ENCODE measurements at regions not wholly inside any gene's neighbourhood (a gene's known extent, or its start where the extent isn't known, plus 50 kb on each side); places are given as distances from the start of the nearest gene placed in this dataset.

DNA sequence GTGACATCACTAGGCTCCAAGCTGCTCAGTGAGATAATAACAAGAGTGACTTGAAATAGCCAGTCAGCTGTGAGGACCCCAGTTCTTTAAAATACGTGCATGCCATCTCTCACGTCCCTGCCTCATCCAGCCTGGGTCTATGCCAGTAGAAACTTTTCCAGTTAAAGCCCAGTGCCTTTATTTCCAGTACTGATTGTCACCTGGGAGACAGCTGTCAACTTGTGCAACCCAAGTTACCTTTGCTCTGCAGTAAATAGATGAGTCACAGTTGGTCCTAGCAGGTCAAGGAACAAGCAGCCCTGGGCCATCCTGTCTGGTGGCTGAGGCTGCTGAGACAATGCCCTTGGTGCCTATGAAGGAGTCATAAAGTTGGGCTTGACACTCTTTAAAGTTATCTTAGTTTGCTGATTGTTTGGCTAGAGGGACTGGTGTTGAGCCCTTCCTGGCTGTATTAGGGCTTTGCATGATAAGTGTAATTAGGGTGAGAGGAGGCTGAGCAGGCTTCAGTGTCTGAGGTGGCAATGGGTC is 228.7 kb downstream of the LACC1 start:
- Histone ChIP-seq H3K27ac (no peak overlapping the region), H3K27me3 (replicated peaks; ENCODE audit: insufficient read depth) (no peaks in the 10 kb centered on the region), H3K9me3 (no peaks in the 10 kb centered on the region), H3K4me1 (ENCODE audit: control insufficient read depth in 1 of 2, low read depth in 2 of 2) (peaks cover 10 to 74% of the 10 kb centered on the region in 2 donors), H3K36me3 (no peaks in the 10 kb centered on the region), H3K4me3 (no peak overlapping the region)
- TF ChIP-seq, protein P1, sequence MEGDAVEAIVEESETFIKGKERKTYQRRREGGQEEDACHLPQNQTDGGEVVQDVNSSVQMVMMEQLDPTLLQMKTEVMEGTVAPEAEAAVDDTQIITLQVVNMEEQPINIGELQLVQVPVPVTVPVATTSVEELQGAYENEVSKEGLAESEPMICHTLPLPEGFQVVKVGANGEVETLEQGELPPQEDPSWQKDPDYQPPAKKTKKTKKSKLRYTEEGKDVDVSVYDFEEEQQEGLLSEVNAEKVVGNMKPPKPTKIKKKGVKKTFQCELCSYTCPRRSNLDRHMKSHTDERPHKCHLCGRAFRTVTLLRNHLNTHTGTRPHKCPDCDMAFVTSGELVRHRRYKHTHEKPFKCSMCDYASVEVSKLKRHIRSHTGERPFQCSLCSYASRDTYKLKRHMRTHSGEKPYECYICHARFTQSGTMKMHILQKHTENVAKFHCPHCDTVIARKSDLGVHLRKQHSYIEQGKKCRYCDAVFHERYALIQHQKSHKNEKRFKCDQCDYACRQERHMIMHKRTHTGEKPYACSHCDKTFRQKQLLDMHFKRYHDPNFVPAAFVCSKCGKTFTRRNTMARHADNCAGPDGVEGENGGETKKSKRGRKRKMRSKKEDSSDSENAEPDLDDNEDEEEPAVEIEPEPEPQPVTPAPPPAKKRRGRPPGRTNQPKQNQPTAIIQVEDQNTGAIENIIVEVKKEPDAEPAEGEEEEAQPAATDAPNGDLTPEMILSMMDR (IDR thresholded peaks at IDR 0.05): no peak
- DNase-seq (ENCODE audit: low spot score) (no peak), ATAC-seq (ENCODE audit: insufficient number of reproducible peaks, low FRiP score, low read depth) (no peak)

DNA sequence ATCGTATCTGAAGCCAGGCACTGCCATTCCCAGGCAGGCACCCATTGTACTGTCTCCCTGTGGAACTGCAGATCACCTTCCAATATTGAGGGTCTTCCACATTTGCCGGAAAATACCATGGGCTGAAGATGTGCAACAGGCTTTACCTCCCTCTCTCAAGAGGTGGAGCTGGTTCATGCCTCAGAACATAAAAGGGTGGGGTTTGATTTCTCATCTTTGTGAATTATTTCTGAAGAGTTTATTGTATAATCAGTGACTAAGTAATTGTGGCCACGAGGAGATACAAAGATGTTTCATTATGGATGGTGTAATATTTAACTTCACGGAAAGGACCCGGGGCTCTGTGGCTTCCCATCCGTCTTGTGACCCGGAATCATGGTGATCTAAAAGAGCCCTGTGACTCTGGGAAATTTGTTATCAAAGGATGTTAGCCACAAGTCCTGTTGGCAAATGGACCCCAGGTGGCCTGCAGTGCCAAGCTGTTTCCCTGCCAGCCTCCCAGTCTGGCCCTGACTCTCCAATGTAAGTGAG is 230.5 kb downstream of the LACC1 start:
- H3K27ac ChIP-seq: no peak overlapping the region
- no peaks in the 10 kb centered on the region for H3K36me3 ChIP-seq
- H3K9me3 ChIP-seq: no peaks in the 10 kb centered on the region
- DNase-seq (ENCODE audit: low spot score): no peak
- no peak for ATAC-seq (ENCODE audit: insufficient number of reproducible peaks, low FRiP score, low read depth)
- TF ChIP-seq, protein P1 (IDR thresholded peaks at IDR 0.05): no peak
- H3K27me3 ChIP-seq (replicated peaks; ENCODE audit: insufficient read depth): no peaks in the 10 kb centered on the region
- no peak overlapping the region for H3K4me3 ChIP-seq
- peaks cover 10 to 70% of the 10 kb centered on the region in 2 donors for H3K4me1 ChIP-seq (ENCODE audit: control insufficient read depth in 1 of 2, low read depth in 2 of 2)

DNA sequence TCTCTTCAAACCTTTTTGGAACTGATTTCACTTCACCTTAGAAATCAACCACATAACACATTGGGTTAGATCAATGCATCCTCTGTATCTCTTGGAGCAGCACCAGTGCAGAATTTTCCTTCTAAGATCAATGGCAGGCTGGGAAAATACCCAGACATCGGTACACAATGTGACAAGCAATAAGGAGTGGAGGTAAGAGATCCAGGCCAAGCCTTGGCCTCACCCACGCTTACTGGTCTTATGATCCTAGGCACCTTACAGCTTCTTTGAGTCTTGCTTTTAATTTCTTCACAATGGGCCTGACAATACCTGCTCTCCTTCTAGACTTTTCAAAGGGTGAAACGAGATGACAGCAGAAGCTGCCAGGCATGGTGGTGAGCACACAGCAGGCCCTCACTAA is 232.0 kb downstream of the LACC1 start:
- Histone ChIP-seq H3K4me3 (no peak overlapping the region), H3K36me3 (no peaks in the 10 kb centered on the region), H3K27ac (peak overlapping the region in 1 of 2 donors; percentile 32), H3K27me3 (replicated peaks; ENCODE audit: insufficient read depth) (no peaks in the 10 kb centered on the region), H3K4me1 (ENCODE audit: control insufficient read depth in 1 of 2, low read depth in 2 of 2) (peaks cover 7 to 71% of the 10 kb centered on the region in 2 donors), H3K9me3 (no peaks in the 10 kb centered on the region)
- TF ChIP-seq, protein P1 (IDR thresholded peaks at IDR 0.05): no peak
- ATAC-seq (ENCODE audit: insufficient number of reproducible peaks, low FRiP score, low read depth) (no peak), DNase-seq (ENCODE audit: low spot score) (no peak)

DNA sequence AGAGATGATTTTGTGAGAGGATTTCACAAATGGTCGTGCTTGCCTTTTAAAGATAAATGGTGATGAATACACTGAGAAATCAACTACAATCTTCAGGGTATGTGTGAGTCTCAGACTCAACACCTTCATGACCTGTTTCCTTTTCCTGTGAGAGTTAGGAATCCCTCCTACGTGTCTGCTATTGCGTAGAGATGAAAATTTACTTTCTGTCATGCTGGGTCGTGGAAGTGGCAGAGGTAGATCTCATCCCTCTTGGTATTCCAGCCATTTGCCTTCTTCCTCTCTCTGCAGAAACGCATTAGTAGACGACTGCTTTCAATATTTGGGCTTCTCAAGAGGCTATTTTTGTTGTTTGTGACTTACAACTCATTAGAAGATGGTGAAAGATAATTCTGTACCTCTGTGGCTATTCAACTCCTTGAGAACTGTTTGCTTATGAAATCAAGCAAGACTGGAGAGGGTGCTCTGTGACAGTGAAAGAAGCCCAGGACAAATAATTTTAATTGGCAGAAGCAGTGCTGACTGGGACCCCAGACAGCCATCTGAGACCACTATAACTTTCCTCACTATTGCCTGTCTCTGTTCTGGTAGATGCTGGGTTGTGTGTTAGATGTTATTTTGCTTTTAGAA is 233.1 kb downstream of the LACC1 start:
- TF ChIP-seq, protein P1 (IDR thresholded peaks at IDR 0.05): no peak
- Histone ChIP-seq H3K36me3 (no peaks in the 10 kb centered on the region), H3K9me3 (no peaks in the 10 kb centered on the region), H3K27me3 (replicated peaks; ENCODE audit: insufficient read depth) (no peaks in the 10 kb centered on the region), H3K27ac (peak overlapping the region in 1 of 2 donors; percentile 32), H3K4me1 (ENCODE audit: control insufficient read depth in 1 of 2, low read depth in 2 of 2) (peaks cover 18 to 71% of the 10 kb centered on the region in 2 donors), H3K4me3 (peak overlapping the region; percentile 6)
- DNase-seq (ENCODE audit: low spot score): no peak
- ATAC-seq (ENCODE audit: insufficient number of reproducible peaks, low FRiP score, low read depth): no peak

DNA sequence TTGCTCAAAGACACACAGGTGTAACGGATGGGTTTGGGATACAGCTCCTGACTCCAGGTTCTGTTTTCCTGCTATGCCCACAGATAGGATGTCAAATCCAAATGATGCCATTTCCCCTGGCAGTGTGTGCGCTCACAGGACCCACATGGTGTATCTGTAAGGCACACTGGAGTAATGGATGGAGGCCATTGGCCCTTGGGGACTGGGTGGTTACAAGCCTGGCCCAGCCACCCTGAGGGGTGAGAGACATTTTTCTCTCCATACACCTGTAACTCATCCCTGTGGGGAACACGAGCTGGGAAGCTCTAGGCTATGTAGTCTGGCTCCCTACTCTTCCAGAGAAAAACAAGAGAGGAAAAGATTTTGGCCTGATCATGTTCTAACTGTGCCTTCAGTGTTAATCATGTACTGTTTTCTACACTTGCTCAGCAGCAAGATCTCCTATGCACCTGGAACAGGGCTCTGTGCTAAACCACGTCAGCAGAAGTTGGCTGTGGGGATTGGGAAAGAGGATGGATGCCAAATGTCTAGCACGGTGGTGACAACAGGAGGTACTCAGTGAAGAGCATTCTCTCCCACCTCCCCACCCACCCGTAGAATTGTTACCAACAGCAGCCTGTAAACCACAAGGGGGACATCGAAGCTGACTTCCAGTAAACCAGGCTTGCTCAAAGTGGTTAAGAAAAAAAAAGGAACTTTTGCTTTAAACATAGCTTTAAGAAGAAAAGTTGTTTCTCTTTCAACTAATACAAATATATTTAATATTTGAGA is 237.0 kb downstream of the LACC1 start:
- TF ChIP-seq, protein P1 (IDR thresholded peaks at IDR 0.05): peak; percentile 16
- H3K27ac ChIP-seq: peak overlapping the region; percentile 65 to 66
- peaks cover 29 to 77% of the 10 kb centered on the region in 2 donors for H3K4me1 ChIP-seq (ENCODE audit: control insufficient read depth in 1 of 2, low read depth in 2 of 2)
- H3K9me3 ChIP-seq: no peaks in the 10 kb centered on the region
- DNase-seq (ENCODE audit: low spot score) (no peak), ATAC-seq (ENCODE audit: insufficient number of reproducible peaks, low FRiP score, low read depth) (no peak)
- H3K27me3 ChIP-seq (replicated peaks; ENCODE audit: insufficient read depth): no peaks in the 10 kb centered on the region
- peak overlapping the region; percentile 20 for H3K4me3 ChIP-seq
- no peaks in the 10 kb centered on the region for H3K36me3 ChIP-seq
